Mammary epithelial cell (primary cell): ENCODE measurements at regions not wholly inside any gene's neighbourhood (a gene's known extent, or its start where the extent isn't known, plus 50 kb on each side); places are given as distances from the start of the nearest gene placed in this dataset.

Experiments used
- CTCF ChIP-seq, 2 donors: IDR thresholded peaks in 1 of 2; conservative IDR thresholded peaks in 1 of 2; 2 replicates each; pipeline ENCODE4 v1.5.1; 2011 to 2012; ENCODE audit warnings: inconsistent platforms in 2 of 2, low read length in 2 of 2, mild to moderate bottlenecking in 2 of 2, control low read depth in 1 of 2, low read depth in 1 of 2; ENCODE audit not compliant: insufficient read depth in 1 of 2; ENCODE audit errors: extremely low read depth in 1 of 2
- EZH2 ChIP-seq: IDR thresholded peaks from 2 replicates; pipeline ENCODE4 v1.6.1; 2012; ENCODE audit warnings: low read length, inconsistent platforms, borderline replicate concordance

- TF ChIP-seq CTCF (conservative IDR thresholded peaks at IDR 0.05 in 1 of 2, IDR thresholded peaks at IDR 0.05 in 1 of 2; ENCODE audit: extremely low read depth in 1 of 2, insufficient read depth in 1 of 2, low read depth in 1 of 2, low read length in 2 of 2) (no peak), EZH2 (no peak)
Measured at GRCh38 chr14:87111741-87112140, 881.2 kb downstream of the GALC start.
